RWPE1 (cell line): ENCODE measurements at regions not wholly inside any gene's neighbourhood (a gene's known extent, or its start where the extent isn't known, plus 50 kb on each side); places are given as distances from the start of the nearest gene placed in this dataset.

Source experiments
- CTCF ChIA-PET: fragments of 350-600 bp; sonication (Branson Sonifier 250); formaldehyde crosslinking; extraction: SDS; loops from one replicate; lab custom pipeline; 2021; lab: Yijun Ruan, JAX
- POLR2A ChIA-PET: fragments of 400-600 bp; formaldehyde crosslinking; extraction: SDS; loops from one replicate; lab custom pipeline; 2020; ENCODE audit warnings: antibody characterized with exemption; ENCODE audit not compliant: low non-redundant PET; lab: Yijun Ruan, JAX
- DNase-seq: peaks from one replicate; pipeline ENCODE4 v3.0.0; 2012; ENCODE audit warnings: low spot score
- H3K27ac ChIP-seq: fragments of 450-650 bp; 2 replicates; pipeline ENCODE4 v1.5.1; 2017
- TF ChIP-seq, protein P1 (sequence below): fragments of 450-650 bp; conservative IDR thresholded peaks from 2 replicates; pipeline ENCODE4 v1.5.1; 2017; ENCODE audit warnings: low read depth, mild to moderate bottlenecking

DNA sequence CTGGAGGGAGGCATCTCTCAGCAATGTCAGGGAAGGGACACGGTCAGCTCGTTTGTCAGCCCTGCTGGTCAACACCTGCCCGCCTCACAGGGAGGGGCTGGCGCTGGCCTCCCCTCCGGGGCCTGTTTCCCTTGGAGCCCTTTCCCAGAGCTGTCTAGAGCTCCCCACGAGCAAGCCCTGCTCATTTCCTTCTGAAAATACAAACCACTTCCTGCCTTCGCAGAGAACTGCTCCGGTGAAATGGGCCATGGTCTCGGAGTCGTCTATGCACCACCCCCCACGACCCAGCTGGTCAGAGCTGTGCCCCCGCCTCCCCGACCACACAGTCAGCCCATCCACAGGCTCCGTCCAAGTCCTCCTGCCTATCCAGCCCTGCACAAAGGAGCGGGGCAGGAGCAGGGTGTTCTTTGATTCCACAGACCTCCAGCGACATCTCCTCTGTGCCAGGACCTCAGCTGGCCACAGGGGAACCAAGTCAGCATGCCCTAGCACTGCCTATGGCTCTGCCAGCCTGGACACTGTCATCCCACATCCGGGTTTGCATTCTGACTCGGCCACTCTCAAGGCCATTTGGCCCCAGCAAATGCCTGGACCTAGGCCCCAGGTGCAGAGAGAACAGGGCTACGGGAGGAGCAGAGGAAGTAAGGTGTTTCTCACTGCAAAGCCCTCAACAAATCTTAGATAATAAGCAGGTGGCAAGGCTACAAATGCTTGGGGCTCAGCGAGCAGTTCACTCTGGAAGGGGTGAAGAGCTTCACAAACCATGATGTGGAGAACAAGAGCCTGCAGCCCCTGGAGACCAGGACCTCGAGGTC, 82.1 kb upstream of the WNT11 start:
- CTCF ChIA-PET, result interaction anchor here (0.5 kb wide), 1 partner anchor 64 kb away, joined by 3 read pairs; no protein-coding TSS in a partner anchor
- H3K27ac ChIP-seq, result no peak overlapping the region
- POLR2A ChIA-PET, result no interaction called here
- TF ChIP-seq, protein P1, sequence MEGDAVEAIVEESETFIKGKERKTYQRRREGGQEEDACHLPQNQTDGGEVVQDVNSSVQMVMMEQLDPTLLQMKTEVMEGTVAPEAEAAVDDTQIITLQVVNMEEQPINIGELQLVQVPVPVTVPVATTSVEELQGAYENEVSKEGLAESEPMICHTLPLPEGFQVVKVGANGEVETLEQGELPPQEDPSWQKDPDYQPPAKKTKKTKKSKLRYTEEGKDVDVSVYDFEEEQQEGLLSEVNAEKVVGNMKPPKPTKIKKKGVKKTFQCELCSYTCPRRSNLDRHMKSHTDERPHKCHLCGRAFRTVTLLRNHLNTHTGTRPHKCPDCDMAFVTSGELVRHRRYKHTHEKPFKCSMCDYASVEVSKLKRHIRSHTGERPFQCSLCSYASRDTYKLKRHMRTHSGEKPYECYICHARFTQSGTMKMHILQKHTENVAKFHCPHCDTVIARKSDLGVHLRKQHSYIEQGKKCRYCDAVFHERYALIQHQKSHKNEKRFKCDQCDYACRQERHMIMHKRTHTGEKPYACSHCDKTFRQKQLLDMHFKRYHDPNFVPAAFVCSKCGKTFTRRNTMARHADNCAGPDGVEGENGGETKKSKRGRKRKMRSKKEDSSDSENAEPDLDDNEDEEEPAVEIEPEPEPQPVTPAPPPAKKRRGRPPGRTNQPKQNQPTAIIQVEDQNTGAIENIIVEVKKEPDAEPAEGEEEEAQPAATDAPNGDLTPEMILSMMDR, result no peak
- DNase-seq, result no peak

DNA sequence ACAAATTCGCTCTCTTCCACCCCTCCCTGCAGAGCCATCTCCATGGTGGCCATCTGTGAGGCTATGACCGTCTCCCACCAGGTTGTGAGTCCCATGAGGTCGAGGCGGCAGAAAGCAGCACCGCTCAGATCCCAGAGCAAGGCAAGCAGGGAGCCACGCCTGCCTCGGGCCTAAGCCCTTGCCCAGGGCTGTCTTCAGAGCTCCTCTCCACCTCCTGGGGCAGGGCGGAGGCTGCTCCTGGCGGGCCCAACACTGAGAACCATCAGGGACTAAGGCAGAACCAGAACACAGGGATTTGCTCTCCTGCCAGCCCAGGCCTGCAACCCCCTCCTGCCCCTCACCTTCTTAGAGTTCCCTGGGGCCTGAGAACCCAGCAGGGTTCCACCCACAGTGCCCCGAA, 80.9 kb upstream of the WNT11 start:
- ChIA-PET POLR2A (no interaction called here), CTCF (no interaction called here)
- TF ChIP-seq, protein P1, result no peak
- no peak for DNase-seq
- H3K27ac ChIP-seq, result no peak overlapping the region

DNA sequence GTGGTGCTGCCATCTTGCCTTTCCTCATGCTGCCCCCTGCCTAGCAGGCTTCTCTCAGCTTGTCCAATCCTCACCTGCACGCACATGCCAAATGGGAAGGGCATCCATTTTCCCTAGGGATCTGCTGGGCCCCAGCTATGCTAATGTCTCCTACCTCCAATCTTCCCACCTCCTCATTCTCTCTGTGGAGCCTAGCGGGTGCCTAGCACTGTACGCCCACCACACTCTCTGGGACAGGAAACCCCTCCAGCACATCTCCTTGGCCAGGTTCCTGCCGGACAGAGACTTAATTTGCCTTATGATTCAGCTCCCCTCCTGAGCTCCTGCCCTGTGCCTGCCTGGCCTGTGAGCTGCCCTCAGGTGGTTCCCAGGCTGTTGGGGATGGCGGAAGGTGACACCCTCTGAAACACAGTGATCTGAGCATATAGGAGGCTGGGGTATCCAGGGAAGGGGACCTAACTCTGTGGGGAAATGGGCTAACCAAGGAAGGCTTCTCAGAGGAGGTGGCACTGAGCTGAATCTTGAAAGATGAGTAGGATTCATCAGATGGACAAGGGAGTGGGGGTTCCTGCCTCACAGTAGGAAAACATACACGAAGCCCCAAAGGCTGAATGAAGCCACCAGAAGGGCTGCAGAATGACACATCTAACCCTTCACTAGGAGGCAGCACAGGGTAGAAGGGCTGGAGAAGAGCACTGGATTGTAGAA, 79.2 kb upstream of the WNT11 start:
- TF ChIP-seq, protein P1, result no peak
- no peak overlapping the region for H3K27ac ChIP-seq
- POLR2A ChIA-PET, result no interaction called here
- CTCF ChIA-PET, result interaction anchor here (0.6 kb wide), 1 partner anchor 9 kb away, joined by 5 read pairs; no protein-coding TSS in a partner anchor
- no peak for DNase-seq

DNA sequence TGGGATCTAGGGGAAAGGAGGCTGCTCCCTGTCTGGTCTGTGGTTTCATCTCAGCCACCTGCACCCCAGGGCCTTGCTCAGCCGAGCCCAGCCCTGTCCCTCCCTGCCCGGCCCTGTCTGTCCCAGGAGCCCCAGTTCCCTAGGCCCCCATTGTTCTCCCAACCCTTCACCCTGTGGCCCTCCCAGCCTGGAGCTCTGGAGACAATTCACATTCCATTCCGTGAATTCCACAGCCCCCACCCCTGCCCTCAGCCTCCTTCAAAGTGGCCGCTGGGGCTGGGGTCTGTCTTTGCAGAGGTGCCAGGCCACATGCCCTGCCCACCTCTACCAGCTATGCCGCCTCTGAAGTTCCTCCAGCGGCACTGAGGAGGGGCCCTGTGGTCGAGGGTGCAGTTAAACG, 77.9 kb upstream of the WNT11 start:
- DNase-seq, result no peak
- TF ChIP-seq, protein P1, result no peak
- CTCF ChIA-PET, result interaction anchor here (0.6 to 0.7 kb wide), 2 partner anchors 10 to 35 kb away, joined by 3 to 6 read pairs; no protein-coding TSS in a partner anchor
- POLR2A ChIA-PET, result no interaction called here
- no peak overlapping the region for H3K27ac ChIP-seq

DNA sequence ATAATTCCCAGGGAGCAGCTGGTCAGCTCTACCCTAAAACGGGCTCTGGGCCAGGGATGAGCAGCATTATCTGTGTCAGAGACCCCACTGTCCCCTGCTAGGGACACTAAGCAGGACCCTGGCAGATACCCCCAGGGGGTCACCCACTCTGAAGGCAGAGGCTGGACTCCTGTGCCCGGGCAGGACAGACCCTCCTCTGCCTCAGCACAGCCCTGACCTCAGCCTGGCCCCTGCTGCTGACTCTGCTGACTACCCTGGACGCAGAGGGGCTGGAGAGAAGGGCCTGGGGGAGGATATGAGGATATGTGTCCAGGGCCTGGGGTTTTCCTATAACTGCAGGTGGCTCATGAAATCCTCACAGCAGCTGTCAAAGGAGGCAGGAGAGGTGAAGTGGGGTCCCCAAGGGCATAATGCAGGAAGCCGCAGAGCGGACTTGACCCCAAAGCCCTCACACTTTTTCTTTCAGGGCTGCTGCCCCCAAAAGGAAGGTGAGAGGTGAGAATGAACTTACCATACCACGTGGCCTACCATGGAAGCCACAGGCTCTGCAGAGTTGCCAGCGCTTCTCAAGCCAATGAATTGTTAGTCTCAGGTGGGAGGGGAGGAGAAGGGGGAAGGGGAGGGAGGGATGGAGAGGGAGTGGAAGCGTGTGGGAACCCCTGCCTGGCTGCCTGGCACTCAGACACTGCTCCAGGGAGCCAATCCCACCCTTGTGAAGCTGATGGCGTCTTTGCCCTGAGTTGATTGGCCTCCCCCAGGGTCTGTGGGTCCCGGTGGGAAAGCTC, 76.7 kb upstream of the WNT11 start:
- DNase-seq, result no peak
- no peak overlapping the region for H3K27ac ChIP-seq
- ChIA-PET POLR2A (no interaction called here), CTCF (interaction anchor here (0.7 kb wide), 1 partner anchor 36 kb away, joined by 3 read pairs; no protein-coding TSS in a partner anchor)
- TF ChIP-seq, protein P1, result no peak

DNA sequence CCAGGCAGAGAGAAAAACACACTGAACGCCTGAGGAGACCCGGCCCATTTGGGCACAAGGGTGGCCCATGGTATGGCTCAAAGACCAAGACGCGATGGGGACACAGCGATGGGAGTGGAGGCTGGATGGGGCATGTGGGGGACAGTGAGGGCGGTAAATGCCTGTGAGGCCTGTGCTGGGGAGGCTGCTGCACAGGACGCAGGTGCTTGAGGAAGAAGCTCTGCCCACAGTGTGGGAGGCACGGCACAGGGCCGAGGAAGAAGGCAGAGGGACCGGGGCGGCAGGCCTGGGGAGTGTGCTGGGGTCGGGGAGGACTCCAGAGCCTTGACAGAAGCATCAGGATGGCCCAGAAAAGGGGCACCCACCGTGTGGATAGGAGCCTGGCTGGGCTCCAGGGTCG, 75.9 kb upstream of the WNT11 start:
- ChIA-PET CTCF (no interaction called here), POLR2A (no interaction called here)
- no peak for DNase-seq
- TF ChIP-seq, protein P1, result no peak
- H3K27ac ChIP-seq, result no peak overlapping the region
